KMS-11 (cell line): ENCODE measurements at regions not wholly inside any gene's neighbourhood (a gene's known extent, or its start where the extent isn't known, plus 50 kb on each side); places are given as distances from the start of the nearest gene placed in this dataset.

ENCODE experiments used
- H2AFZ ChIP-seq: fragments of 200-600 bp; sonication (generic); 2 replicates; pipeline ENCODE4 v1.6.1; 2016; ENCODE audit warnings: antibody characterized with exemption, mixed run types, low read depth
- H3K27ac ChIP-seq: fragments of 200-600 bp; sonication (generic); 2 replicates; pipeline ENCODE4 v1.6.1; 2016; ENCODE audit warnings: mild to moderate bottlenecking, mixed run types
- H3K27me3 ChIP-seq: fragments of 200-600 bp; sonication (generic); 2 replicates; pipeline ENCODE4 v1.6.1; 2017; ENCODE audit warnings: mild to moderate bottlenecking, low read depth, mixed run types, moderate library complexity; ENCODE audit not compliant: insufficient read depth
- H3K36me3 ChIP-seq: fragments of 200-600 bp; sonication (generic); 2 replicates; pipeline ENCODE4 v1.6.1; 2017; ENCODE audit warnings: mild to moderate bottlenecking, mixed run types; ENCODE audit not compliant: insufficient read depth
- H3K4me1 ChIP-seq: fragments of 200-600 bp; sonication (generic); 2 replicates; pipeline ENCODE4 v1.6.1; 2016; ENCODE audit warnings: mild to moderate bottlenecking, low read depth, mixed run types; ENCODE audit not compliant: poor library complexity, severe bottlenecking
- H3K4me2 ChIP-seq: fragments of 200-600 bp; sonication (generic); 2 replicates; pipeline ENCODE4 v1.7.0; 2016; ENCODE audit warnings: mild to moderate bottlenecking, mixed run types
- H3K4me3 ChIP-seq: fragments of 200-600 bp; sonication (generic); IDR thresholded peaks from 2 replicates; pipeline ENCODE4 v1.6.1; 2017; ENCODE audit warnings: low read depth, low read length, mixed read lengths; ENCODE audit not compliant: insufficient read depth
- H3K79me2 ChIP-seq: fragments of 200-600 bp; sonication (generic); 2 replicates; pipeline ENCODE4 v1.6.1; 2016; ENCODE audit warnings: low read depth, mixed run types; ENCODE audit not compliant: insufficient read depth
- H3K9ac ChIP-seq: fragments of 200-600 bp; sonication (generic); 2 replicates; pipeline ENCODE4 v1.6.1; 2016; ENCODE audit warnings: mild to moderate bottlenecking, mixed run types
- H4K20me1 ChIP-seq: fragments of 200-600 bp; sonication (generic); 2 replicates; pipeline ENCODE4 v1.6.1; 2016; ENCODE audit warnings: mild to moderate bottlenecking, mixed run types; ENCODE audit not compliant: insufficient read depth
- TF ChIP-seq, protein P1 (sequence below): fragments of 200-600 bp; sonication (generic); conservative IDR thresholded peaks from 2 replicates; pipeline ENCODE4 v1.6.1; 2017; ENCODE audit warnings: low read depth, mild to moderate bottlenecking, antibody characterized with exemption, low read length, moderate library complexity, mixed read lengths

DNA sequence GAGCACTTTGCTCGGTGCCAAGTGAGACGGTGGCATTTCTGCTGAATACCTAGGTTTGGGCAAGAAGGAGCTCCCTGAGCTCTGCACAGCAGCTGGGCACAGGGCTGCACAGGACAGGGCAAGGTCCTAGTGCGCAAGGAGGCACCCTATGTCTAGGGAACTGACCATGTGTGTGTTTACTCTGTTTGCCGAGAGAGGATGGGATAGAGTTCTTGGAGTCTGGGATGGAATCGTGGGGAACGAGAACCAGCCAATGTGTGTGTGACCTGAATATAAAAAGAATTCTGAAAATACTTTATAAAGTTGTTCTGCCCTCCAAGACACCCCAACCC, 179.5 kb upstream of the NECTIN1 start:
- H3K4me1 ChIP-seq, result no peaks in the 10 kb centered on the region
- TF ChIP-seq, protein P1, sequence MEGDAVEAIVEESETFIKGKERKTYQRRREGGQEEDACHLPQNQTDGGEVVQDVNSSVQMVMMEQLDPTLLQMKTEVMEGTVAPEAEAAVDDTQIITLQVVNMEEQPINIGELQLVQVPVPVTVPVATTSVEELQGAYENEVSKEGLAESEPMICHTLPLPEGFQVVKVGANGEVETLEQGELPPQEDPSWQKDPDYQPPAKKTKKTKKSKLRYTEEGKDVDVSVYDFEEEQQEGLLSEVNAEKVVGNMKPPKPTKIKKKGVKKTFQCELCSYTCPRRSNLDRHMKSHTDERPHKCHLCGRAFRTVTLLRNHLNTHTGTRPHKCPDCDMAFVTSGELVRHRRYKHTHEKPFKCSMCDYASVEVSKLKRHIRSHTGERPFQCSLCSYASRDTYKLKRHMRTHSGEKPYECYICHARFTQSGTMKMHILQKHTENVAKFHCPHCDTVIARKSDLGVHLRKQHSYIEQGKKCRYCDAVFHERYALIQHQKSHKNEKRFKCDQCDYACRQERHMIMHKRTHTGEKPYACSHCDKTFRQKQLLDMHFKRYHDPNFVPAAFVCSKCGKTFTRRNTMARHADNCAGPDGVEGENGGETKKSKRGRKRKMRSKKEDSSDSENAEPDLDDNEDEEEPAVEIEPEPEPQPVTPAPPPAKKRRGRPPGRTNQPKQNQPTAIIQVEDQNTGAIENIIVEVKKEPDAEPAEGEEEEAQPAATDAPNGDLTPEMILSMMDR, result no peak
- H3K27me3 ChIP-seq, result no peaks in the 10 kb centered on the region
- H2AFZ ChIP-seq, result no peak overlapping the region
- no peak overlapping the region for H3K9ac ChIP-seq
- no peak overlapping the region for H3K4me2 ChIP-seq
- H3K27ac ChIP-seq, result no peak overlapping the region
- H3K36me3 ChIP-seq, result no peaks in the 10 kb centered on the region
- no peaks in the 10 kb centered on the region for H3K79me2 ChIP-seq
- no peak overlapping the region for H3K4me3 ChIP-seq
- H4K20me1 ChIP-seq, result no peaks in the 10 kb centered on the region

DNA sequence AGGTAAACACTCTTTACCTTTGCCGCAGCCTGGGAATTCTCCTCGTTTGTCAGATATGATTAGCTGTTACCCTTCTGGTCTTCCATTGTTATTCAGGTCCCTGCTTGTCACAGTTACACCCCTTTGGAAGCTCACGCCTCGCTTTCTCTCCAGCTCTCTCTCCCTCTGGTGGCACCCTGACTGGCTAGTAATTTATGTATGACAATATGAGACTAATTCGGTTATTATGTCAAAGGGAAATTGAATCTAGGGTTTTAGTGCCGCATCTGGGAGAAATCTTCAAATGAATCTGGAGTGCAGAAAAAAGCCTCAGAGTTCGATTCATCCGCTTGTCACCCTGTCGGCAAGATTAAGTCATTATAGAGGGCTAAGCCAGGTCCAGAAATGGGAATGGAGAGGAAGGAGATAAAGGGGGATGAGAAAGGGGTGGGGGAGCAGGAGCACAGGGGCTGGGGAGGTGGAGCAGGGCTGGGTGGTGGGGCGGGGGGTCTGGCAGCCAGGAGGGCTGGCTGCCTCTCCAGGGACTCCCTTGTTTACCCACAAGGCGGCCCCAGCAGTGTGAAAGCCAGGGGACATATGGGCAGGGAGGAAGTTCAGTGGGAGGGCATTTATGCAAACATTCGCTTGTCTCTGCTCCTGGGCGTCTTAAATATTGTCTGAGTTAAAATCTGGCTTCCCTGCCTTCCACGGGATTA, 179.0 kb upstream of the NECTIN1 start:
- no peak overlapping the region for H3K4me2 ChIP-seq
- H3K27ac ChIP-seq, result no peak overlapping the region

DNA sequence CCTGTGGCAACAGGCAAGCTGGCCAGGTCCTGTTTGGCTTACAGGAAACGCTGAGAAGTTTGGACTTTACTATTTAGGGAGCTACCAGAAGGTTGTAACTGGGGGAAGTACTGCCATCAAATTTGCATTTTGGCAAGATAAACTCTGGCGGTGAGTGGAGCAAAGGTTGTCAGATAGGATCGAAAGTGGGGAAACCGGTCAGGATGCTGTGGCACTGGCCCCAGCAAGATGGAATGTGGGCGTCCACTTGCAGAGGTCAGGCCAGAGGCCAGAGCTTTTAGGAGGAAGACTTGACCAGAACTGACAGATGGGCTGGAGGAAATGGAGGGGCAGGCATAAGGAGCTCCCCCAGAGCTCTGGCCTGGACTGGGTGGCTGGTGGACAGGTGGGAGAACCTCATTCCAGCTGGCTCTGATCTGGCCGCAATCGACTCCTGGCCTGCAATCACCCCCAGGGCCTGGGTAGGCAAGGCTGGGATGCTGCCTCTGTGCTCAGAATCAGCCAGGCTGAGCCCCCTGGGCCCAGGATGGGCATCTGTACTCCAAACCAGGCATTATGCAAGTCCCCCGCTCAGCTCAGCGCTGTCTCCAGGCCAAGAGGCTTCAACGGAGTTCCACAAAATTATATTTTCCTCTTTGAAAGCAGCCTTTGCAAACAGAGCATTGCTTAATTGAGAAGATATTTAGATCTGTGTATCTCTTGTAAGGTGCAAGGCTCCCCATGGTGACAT, 178.3 kb upstream of the NECTIN1 start:
- H2AFZ ChIP-seq, result no peak overlapping the region
- H3K4me1 ChIP-seq, result no peaks in the 10 kb centered on the region
- no peaks in the 10 kb centered on the region for H3K27me3 ChIP-seq
- H3K79me2 ChIP-seq, result no peaks in the 10 kb centered on the region
- no peak overlapping the region for H3K4me2 ChIP-seq
- no peak overlapping the region for H3K9ac ChIP-seq
- TF ChIP-seq, protein P1, result no peak
- H3K27ac ChIP-seq, result no peak overlapping the region
- H3K36me3 ChIP-seq, result no peaks in the 10 kb centered on the region
- no peaks in the 10 kb centered on the region for H4K20me1 ChIP-seq
- no peak overlapping the region for H3K4me3 ChIP-seq

More for the DNA sequence above, 179.0 kb upstream of the NECTIN1 start:
- H3K4me3 ChIP-seq, result no peak overlapping the region
- TF ChIP-seq, protein P1, result no peak
- no peak overlapping the region for H3K9ac ChIP-seq
- no peaks in the 10 kb centered on the region for H4K20me1 ChIP-seq
- H3K27me3 ChIP-seq, result no peaks in the 10 kb centered on the region
- H3K79me2 ChIP-seq, result no peaks in the 10 kb centered on the region
- H2AFZ ChIP-seq, result no peak overlapping the region
- H3K4me1 ChIP-seq, result no peaks in the 10 kb centered on the region
- no peaks in the 10 kb centered on the region for H3K36me3 ChIP-seq

DNA sequence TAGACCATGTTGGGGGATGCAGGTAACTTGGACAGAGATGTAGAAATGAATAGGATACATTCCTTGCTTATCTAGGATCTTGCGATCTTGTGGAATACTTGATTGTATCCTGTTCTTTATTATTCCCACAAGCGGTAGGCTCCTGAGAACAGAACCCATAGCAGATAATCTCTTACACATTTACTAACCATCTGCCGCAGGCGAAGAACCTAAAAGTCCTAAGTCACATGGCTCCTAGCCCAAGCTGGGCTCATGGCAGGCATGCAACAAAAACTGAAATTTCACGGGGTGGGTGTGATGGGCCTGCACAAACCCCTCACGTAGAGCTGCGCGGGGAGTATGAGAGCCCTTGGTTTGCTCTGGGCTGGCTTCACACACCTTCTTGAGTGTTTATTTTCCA, 177.4 kb upstream of the NECTIN1 start:
- Histone ChIP-seq H3K36me3 (no peaks in the 10 kb centered on the region), H3K79me2 (no peaks in the 10 kb centered on the region), H3K27me3 (no peaks in the 10 kb centered on the region), H3K4me3 (no peak overlapping the region), H3K4me1 (no peaks in the 10 kb centered on the region), H3K9ac (no peak overlapping the region), H3K27ac (no peak overlapping the region), H2AFZ (no peak overlapping the region), H4K20me1 (no peaks in the 10 kb centered on the region), H3K4me2 (no peak overlapping the region)
- TF ChIP-seq, protein P1, result no peak
